Sigmoid colon (tissue), 6 donors: ENCODE measurements at regions not wholly inside any gene's neighbourhood (a gene's known extent, or its start where the extent isn't known, plus 50 kb on each side); places are given as distances from the start of the nearest gene placed in this dataset.

Experiments
- DNase-seq: peaks from one replicate; pipeline ENCODE4 v3.0.0-alpha.2; 2019
- H3K27ac ChIP-seq, 4 donors: fragments of 200-600 bp; sonication (generic); one replicate each; pipeline ENCODE4 v1.5.1; 2016 to 2019; ENCODE audit warnings: mild to moderate bottlenecking in 1 of 4
- H3K27me3 ChIP-seq, 3 donors: fragments of 200-600 bp; sonication (generic); one replicate each; pipeline ENCODE4 v1.5.1; 2019; ENCODE audit warnings: mild to moderate bottlenecking in 1 of 3
- H3K36me3 ChIP-seq, 4 donors: fragments of 200-600 bp; sonication (generic); one replicate each; pipeline ENCODE4 v1.5.1; 2016 to 2019
- H3K4me1 ChIP-seq, 4 donors: fragments of 200-600 bp; sonication (generic); one replicate each; pipeline ENCODE4 v1.5.1; 2017 to 2019
- H3K4me3 ChIP-seq, 4 donors: fragments of 200-600 bp; sonication (generic); one replicate each; pipeline ENCODE4 v1.5.1; 2017 to 2019; ENCODE audit warnings: mild to moderate bottlenecking in 2 of 4, moderate library complexity in 1 of 4
- H3K9me3 ChIP-seq, 4 donors: fragments of 200-600 bp in 3 of 4; sonication (generic) in 3 of 4; one replicate each; pipeline versions ENCODE4 v1.5.1 to v1.6.1; 2013 to 2019
- CTCF ChIP-seq, 4 experiments: fragments of 450-650 bp in 3 of 4; fragments of 200-600 bp in 1 of 4; IDR thresholded peaks; one replicate each; pipeline ENCODE4 v1.5.1; 2016 to 2019; ENCODE audit warnings: antibody characterized with exemption in 4 of 4, mild to moderate bottlenecking in 3 of 4, moderate library complexity in 2 of 4
- EP300 ChIP-seq, 4 donors: sonication (generic); formaldehyde crosslinking; IDR thresholded peaks; one replicate each; pipeline ENCODE4 v1.6.1; 2017; ENCODE audit warnings: antibody characterized with exemption in 4 of 4
- POLR2A ChIP-seq, 2 donors: fragments of 450-650 bp; IDR thresholded peaks; one replicate each; pipeline ENCODE4 v1.6.1; 2016; ENCODE audit warnings: antibody characterized with exemption in 2 of 2, mild to moderate bottlenecking in 2 of 2, moderate library complexity in 2 of 2
- POLR2AphosphoS5 ChIP-seq, 4 donors: sonication (generic); formaldehyde crosslinking; IDR thresholded peaks; one replicate each; pipeline ENCODE4 v1.6.1; 2017; ENCODE audit warnings: antibody characterized with exemption in 4 of 4
- whole genome bisulfite sequencing, 2 donors: extraction: QIAGEN DNeasy Blood & Tissue Kit; methylation state at CpG; one replicate each; pipeline ENCODE4 v1.1.7; 2013; 5-methylcytosine and 5-hydroxymethylcytosine counted together
- intact Hi-C: fragments of 100-400 bp; cut with DNase I; formaldehyde crosslinking; loops from one replicate; pipeline ENCODE4 v1.15.1; 2023
- donor health status: healthy with polysubstance abuse.
- donor health status: healthy.

GRCh38 chr17:13244513-13244912 lies 226.7 kb upstream of the ELAC2 start:
- no peak for DNase-seq
- intact Hi-C loops = no loop called here
- 87 to 94% methylated on average over 5 of the region's 5 CpGs for WGBS, 2 donors

GRCh38 chr17:13243585-13243984 lies 225.8 kb upstream of the ELAC2 start:
- intact Hi-C loops = no loop called here
- H3K27me3 ChIP-seq = no peaks in the 10 kb centered on the region
- no peaks in the 10 kb centered on the region for H3K36me3 ChIP-seq
- no peak for DNase-seq
- no peak overlapping the region for H3K4me3 ChIP-seq
- WGBS, 2 donors = 85 to 98% methylated on average over 4 of the region's 4 CpGs
- no peak overlapping the region for H3K27ac ChIP-seq
- no peaks in the 10 kb centered on the region for H3K9me3 ChIP-seq
- H3K4me1 ChIP-seq = no peaks in the 10 kb centered on the region
- TF ChIP-seq POLR2A (IDR thresholded peaks at IDR 0.05) = no peak
- TF ChIP-seq POLR2AphosphoS5 (IDR thresholded peaks at IDR 0.05) = no peak
- TF ChIP-seq EP300 (IDR thresholded peaks at IDR 0.05) = no peak
- TF ChIP-seq CTCF (IDR thresholded peaks at IDR 0.05) = no peak

More at GRCh38 chr17:13244513-13244912, 226.7 kb upstream of the ELAC2 start:
- H3K36me3 ChIP-seq = no peaks in the 10 kb centered on the region
- no peak overlapping the region for H3K27ac ChIP-seq
- no peaks in the 10 kb centered on the region for H3K27me3 ChIP-seq
- no peak overlapping the region for H3K4me3 ChIP-seq
- H3K4me1 ChIP-seq = no peaks in the 10 kb centered on the region
- no peaks in the 10 kb centered on the region for H3K9me3 ChIP-seq
- no peak for TF ChIP-seq EP300 (IDR thresholded peaks at IDR 0.05)
- TF ChIP-seq CTCF (IDR thresholded peaks at IDR 0.05) = no peak
- TF ChIP-seq POLR2AphosphoS5 (IDR thresholded peaks at IDR 0.05) = no peak
- no peak for TF ChIP-seq POLR2A (IDR thresholded peaks at IDR 0.05)

- TF ChIP-seq CTCF (IDR thresholded peaks at IDR 0.05) = no peak
- no peak for TF ChIP-seq POLR2AphosphoS5 (IDR thresholded peaks at IDR 0.05)
- no peak for TF ChIP-seq EP300 (IDR thresholded peaks at IDR 0.05)
- no peak for TF ChIP-seq POLR2A (IDR thresholded peaks at IDR 0.05)
Measured at GRCh38 chr17:13240851-13241250, 223.0 kb upstream of the ELAC2 start.

GRCh38 chr17:13230350-13231264 lies 212.8 kb upstream of the ELAC2 start:
- H3K4me1 ChIP-seq = no peaks in the 10 kb centered on the region
- DNase-seq = no peak
- H3K27ac ChIP-seq = no peak overlapping the region
- H3K36me3 ChIP-seq = no peaks in the 10 kb centered on the region
- H3K27me3 ChIP-seq = no peaks in the 10 kb centered on the region
- 58 to 70% methylated on average over 11 of the region's 11 CpGs for WGBS, 2 donors
- no peaks in the 10 kb centered on the region for H3K9me3 ChIP-seq
- intact Hi-C loops = no loop called here
- no peak overlapping the region for H3K4me3 ChIP-seq
- TF ChIP-seq EP300 (IDR thresholded peaks at IDR 0.05) = no peak
- TF ChIP-seq POLR2AphosphoS5 (IDR thresholded peaks at IDR 0.05) = no peak

More at GRCh38 chr17:13240851-13241250, 223.0 kb upstream of the ELAC2 start:
- no peaks in the 10 kb centered on the region for H3K36me3 ChIP-seq
- H3K4me3 ChIP-seq = no peak overlapping the region
- intact Hi-C loops = no loop called here
- H3K9me3 ChIP-seq = no peaks in the 10 kb centered on the region
- no peak for DNase-seq
- H3K27me3 ChIP-seq = no peaks in the 10 kb centered on the region
- H3K27ac ChIP-seq = no peak overlapping the region
- H3K4me1 ChIP-seq = no peaks in the 10 kb centered on the region
- 72 to 91% methylated on average over 1 of the region's 1 CpG for WGBS, 2 donors

GRCh38 chr17:13228225-13228624 lies 210.4 kb upstream of the ELAC2 start:
- Histone ChIP-seq H3K36me3 (no peaks in the 10 kb centered on the region), H3K27ac (no peak overlapping the region), H3K4me1 (no peaks in the 10 kb centered on the region), H3K27me3 (no peaks in the 10 kb centered on the region), H3K9me3 (no peaks in the 10 kb centered on the region), H3K4me3 (no peak overlapping the region)
- intact Hi-C loops = no loop called here
- 43 to 74% methylated on average over 2 of the region's 2 CpGs for WGBS, 2 donors
- no peak for TF ChIP-seq EP300 (IDR thresholded peaks at IDR 0.05)
- no peak for TF ChIP-seq POLR2A (IDR thresholded peaks at IDR 0.05)
- no peak for TF ChIP-seq CTCF (IDR thresholded peaks at IDR 0.05)
- no peak for TF ChIP-seq POLR2AphosphoS5 (IDR thresholded peaks at IDR 0.05)
- no peak for DNase-seq
